HG02885 (cell line): ENCODE measurements at regions not wholly inside any gene's neighbourhood (a gene's known extent, or its start where the extent isn't known, plus 50 kb on each side); places are given as distances from the start of the nearest gene placed in this dataset.

Experiments used
- ATAC-seq: cut with Tn5 transposase; IDR thresholded peaks from one replicate; pipeline ENCODE4 v1.9.1; 2021; ENCODE audit warnings: mild to moderate bottlenecking; ENCODE audit not compliant: unreplicated experiment, poor library complexity

DNA sequence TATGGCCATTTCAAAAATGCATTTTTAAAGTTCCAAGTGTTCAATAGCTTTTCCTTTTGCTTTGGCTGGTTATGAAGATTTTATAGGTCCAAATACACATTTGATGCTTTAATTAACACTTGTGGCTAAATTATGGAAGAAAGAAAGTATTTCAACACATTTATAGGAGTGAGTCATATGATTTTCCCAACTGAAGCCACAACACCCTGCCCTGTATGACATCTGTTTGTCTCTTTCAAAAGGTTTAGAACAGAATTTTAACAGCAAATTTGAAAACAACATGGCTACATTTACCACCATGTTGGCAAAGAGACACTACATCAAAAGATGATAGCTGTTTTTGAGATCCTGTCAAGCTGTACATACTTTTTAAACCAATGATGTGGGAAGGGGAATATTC is 99.4 kb downstream of the TMEM174 start:
- ATAC-seq: no peak

DNA sequence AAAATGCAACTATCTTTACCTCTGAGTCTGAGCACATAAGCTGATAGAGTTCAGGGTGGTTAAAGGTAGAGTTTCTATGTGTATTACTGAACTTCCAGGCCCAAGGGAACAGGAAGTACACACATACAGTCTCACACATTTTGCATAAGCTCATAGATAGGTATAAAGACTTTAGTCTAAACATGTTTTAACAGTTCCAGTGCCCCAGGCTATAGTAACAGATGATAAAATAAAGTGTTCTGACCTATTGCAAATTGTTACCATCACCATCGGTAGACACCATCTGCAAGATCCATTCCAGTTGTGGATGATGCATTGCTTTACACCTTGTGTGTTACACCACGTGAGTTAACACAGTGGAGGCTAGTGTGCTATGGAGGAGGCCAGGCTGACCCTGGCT is 95.8 kb downstream of the TMEM174 start:
- ATAC-seq: no peak

- no peak for ATAC-seq
These were observed 94.9 kb downstream of the TMEM174 start for GRCh38 chr5:73267766-73268435.

DNA sequence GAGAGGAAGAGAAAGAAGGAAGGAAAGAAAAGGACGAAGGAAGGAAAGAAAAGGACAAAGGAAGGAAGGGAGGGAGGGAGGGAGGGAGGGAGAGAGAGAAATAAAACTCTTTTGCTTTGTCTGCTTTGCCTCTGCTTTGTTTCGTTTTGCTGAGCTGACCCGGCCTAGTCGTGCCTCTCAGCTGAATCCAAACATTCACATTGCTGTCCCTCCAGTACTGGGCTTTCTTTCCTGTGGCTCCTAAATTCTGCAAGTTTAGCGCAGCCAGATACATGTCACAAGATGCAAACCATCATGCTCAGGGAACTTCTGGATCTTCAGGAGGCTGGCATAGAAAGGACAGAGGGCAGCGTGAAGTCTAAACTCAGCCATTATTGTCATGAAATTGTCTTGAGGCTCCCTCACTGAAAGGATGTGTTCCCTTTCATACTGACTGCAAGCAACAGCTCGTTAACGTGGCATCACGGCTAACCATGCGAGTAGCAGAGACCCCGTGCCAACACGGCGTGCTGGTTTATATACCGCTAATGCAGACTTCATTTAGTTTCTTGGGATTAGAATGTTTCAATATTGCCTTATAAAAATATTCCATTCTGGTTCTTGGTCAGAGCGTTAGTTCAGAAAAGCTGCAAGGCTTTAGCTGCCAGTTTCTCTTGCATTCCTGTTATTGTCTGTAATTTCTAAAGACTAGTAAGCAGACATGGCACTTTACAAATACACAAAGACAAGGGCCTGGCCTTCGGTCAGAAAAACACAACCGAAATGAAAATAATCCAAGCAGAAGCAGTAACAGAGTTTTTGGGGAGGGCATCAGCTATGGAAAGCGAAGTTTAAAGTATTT is 94.2 kb downstream of the TMEM174 start:
- ATAC-seq: no peak

DNA sequence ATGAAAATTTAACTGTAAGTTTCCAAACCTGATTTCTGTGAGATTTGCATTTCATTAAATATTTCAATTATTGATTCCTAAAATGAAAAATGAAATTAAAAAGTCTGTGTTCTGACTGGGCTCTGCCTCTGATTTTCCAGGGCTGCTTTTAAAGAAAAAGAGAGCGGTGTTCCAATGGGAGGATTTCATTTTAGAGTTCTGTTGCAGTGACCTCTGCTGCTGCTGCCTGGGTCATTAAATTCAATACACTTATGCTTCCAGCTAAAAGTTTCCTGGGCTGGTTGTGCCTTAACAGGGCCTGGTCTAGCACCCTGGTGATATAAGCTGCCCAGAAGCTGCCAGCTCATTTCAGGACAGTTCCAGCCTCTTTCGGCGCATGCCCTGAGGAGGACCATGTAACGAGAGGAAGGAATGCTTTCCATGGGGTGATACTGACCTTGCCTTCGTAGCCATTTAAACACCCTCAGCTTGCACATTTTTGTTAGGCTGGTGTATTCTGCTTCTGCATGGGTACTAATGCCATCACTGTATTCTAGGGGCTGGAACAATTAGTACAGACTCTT is 93.3 kb downstream of the TMEM174 start:
- ATAC-seq: no peak

- no peak for ATAC-seq
These were observed 92.6 kb downstream of the TMEM174 start for GRCh38 chr5:73265641-73266040.

GRCh38 chr5:73264631-73265030 is 91.6 kb downstream of the TMEM174 start:
- ATAC-seq: no peak

DNA sequence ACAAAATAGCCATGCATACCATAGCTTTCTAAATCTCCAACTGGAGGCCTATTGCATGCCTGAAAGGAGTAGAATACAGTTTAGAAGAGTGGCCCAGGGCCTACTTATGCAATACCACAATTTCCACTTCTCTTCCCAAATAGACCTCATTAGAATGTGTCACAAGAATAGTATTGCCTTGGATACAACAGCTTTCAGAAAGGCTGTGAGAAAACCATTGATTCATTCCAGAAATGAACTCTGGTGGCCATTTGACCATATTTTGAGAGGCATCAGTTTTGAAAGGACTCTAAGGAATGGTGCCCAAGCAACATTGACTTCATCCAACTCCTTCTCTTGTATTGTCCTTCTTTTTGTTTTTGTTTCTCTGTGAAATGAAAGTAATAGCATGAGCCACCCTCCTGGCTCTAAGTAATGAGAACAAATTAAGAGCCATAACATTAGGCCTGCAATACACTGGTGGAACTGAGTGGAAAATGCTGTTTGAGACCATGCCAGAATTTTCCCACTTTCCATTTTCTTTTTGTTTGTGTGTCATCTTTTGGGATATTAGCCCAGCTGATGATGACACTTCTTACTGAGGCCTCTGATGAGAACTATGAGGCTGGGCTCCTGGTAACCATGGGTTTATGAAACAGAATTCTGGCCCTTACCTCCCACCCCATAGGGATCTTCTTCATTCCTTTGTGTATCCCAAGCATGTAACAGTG is 90.2 kb downstream of the TMEM174 start:
- no peak for ATAC-seq

GRCh38 chr5:73256862-73257261 is 83.9 kb downstream of the TMEM174 start:
- ATAC-seq: no peak

DNA sequence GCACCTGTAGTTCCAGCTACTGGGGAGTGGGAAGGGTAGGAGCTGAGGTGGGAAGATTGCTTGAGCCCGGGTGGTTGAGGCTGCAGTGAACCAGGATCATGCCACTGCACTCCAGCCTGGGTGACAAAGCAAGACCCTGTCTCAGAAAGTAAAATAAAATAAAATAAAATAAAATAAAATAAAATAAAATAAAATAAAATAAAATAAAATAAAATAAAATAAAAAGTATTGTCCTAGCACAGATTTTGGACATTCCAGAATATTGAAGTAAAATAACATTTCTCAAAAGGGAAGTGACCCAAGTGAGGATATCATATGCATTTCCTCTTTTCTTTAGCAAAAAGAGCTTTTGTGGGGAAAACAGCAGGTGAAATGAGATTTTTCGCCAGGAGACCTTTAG is 83.5 kb downstream of the TMEM174 start:
- no peak for ATAC-seq

DNA sequence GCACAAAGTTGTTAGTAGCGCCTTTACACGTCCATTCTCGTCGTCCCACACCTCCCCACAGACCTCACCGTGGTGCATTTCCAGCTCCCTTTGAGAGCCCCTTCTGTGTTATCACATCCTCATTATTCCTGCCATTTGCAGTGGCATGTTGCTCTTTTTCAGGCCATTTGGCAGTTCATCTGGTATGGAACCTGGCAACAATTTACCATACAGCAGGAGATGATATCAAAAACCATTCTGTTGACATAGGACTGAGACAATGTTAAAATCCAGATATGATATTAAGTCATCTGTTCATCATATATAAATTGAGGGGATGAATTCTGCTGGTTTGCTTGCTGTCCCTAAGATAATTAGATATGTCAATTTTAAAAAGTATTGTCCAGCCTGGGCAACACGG is 83.0 kb downstream of the TMEM174 start:
- no peak for ATAC-seq

DNA sequence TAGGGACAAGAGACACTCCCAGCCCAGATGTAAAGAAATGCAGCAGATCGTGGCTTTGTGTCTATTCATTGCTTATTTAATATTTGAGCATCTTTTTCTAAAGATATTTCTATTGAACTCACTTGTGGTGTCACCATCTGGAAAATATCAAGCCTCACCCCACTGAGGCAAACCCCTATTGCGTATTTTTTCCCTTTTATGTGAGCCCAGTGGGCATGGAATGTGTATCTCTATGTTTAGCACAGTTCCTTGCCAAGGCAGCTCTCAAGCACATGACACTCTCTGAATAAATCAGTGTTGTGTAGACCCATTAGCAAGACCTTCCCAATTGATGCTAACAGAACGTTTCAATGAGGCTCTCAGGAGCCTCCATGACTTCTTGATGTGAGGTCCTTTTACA is 81.6 kb downstream of the TMEM174 start:
- ATAC-seq: no peak

DNA sequence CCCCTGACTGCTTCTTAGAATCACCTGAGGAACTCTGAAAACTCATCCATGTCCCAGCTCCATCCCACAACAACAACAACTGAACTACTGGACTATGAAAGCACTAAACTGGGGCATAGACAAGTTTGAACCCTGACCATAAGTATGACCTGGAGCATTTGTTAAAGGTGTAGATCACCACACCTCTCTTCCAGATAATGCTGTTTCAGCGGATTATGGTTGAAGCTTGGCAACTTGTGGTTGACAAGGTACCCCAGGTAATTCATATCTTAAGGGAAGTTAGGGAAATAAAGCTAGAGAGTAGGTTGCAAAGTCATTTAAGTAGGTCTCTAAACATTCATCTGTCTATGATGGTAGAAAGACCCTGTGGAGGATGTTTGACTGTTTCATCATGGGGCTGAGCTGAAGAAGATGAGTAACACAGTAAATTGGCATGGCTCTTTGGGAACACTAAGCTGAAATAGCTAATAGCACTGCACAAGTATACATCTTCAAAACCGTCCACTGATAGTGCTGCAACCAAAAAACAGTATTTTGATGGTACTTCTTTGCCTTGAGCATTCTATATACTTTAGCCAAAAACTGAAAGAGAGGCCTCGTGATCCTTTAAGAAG is 80.2 kb downstream of the TMEM174 start:
- no peak for ATAC-seq

GRCh38 chr5:73250645-73251044 is 77.7 kb downstream of the TMEM174 start:
- ATAC-seq: no peak

GRCh38 chr5:73242735-73243134 is 69.7 kb downstream of the TMEM174 start:
- no peak for ATAC-seq

DNA sequence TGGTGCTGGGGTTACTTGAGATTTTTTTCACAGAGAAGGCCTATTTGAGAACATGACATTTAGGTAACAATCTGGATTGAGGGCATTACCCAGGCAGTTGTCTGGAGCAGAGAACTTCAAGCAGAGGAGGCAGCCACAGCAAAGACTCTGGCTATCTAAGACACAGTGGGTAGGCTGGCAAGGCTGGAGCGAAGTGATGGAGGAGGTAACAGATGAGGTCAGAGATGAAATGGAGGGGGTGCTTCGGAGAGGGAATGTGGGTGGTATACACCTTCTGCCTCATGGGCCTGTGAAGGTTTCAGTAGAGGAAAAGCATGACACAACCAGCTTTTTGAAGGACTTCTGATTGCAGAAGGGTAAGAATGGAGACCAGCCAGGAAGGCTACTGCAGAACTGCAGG is 65.9 kb downstream of the TMEM174 start:
- no peak for ATAC-seq

GRCh38 chr5:73236541-73237128 is 63.6 kb downstream of the TMEM174 start:
- ATAC-seq: no peak

DNA sequence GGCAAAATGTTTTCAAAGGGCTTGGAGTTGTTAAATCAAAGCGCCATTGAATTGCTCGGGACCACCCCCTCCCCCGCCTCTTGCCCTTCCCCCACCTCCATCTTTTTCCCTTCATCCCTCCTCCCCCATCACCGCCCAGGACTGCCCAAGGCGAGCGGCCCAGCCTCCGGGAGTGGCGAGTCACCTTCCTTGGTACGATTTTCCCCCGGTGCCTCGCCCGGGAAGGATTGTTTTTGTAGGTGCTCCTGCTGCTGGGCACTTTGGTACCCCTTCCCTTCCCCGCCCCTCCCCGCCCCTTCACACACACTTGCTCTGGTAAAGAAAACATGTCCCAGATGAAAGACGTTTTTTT is 61.2 kb downstream of the TMEM174 start:
- no peak for ATAC-seq

- ATAC-seq: no peak
These were observed 60.6 kb downstream of the TMEM174 start for GRCh38 chr5:73233461-73234203.

DNA sequence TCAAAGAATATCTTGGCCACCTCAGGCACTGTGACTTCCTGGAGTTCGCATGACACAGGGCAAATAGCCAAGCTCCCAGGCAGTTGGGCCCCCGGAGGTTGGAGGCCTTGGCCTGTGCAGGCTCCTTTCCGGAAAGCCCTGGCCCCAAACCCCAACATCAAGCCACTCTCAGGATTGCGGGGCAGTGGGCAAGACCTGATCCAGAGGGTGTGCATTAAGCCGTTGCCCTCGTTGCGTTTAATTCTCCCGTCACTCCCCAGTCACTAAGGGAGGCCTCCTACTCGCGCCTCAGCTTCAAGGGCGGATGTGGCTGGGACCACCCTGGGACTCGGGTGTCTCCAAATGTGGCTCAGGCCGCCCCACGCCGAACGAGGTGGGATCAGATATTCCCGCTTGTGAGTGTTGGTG is 60.1 kb downstream of the TMEM174 start:
- ATAC-seq: no peak
